ENCODE measurements at regions not wholly inside any gene's neighbourhood (a gene's known extent, or its start where the extent isn't known, plus 50 kb on each side); places are given as distances from the start of the nearest gene placed in this dataset.

DNA sequence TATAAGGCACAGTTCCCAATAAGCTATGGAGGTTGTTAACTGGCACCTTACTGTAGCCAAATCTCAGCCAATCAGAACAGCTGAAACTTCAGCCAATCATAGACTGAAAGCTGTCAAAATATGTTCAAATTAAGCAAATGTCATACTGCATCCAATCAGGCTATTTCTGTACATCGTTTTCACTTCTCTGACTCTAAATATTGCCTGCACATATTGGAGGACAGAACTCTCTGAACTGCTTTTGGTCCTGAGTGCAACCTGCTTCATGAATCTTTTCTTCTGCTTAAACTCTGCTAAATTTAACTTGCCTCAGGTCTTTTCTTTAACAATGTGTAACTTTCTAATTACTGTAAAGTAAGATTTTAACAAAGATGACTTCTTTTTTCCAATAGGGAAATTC, 1198.9 kb upstream of the PCDH7 start:
- no peak for DNase-seq (ENCODE audit: low read depth)

DNA sequence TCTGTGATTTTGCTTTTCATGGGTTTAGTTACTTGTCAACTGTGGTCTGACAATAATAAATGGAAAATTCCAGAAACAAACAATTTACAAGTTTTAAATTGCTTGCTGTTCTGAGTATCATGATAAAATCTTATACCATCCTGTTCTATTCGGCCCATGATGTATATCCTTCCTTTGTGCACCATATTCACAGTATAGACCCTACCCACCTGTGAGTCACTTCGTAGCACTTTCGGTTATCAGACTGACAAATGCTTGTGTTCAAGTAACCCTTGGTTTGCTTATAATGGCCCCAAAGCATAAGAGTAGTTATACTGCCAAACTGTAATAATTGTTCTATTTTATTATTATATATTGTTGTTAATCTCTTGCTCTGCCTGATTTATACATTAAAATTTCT, 1183.4 kb upstream of the PCDH7 start:
- DNase-seq (ENCODE audit: low read depth): no peak

DNA sequence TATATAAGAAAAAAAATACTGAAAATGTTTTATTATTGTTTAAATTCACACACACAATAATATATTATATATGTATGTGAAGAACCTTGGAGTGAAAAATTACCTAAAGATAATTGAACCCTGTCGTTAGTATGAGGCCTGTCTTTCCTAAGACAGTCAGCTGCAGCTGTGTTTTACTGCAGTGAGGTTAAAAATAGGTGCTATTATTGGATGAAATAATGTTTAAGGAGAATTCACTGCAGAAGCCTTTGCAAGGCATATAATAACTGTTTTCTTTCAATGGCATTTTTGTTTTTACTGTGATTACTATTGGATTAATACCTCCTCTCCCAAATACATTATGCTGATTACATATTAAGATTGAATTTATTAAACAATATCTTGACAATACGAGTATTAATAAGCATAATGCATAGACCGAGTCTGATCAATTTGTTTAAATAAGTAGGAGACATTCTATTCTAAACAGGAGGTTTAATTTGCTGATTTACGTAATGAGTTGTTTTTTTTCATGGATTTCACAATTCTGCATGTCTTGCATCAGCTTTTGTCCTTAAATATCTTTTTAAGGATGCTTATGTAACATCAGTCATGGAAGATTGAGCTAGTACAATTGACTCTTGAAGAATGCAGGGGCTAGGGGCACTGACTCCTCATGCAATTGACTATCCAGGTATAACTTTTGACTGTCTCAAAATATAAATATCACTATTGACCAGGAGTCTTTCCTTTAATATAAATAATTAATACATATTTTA, 1181.1 kb upstream of the PCDH7 start:
- DNase-seq (ENCODE audit: low read depth): no peak

DNA sequence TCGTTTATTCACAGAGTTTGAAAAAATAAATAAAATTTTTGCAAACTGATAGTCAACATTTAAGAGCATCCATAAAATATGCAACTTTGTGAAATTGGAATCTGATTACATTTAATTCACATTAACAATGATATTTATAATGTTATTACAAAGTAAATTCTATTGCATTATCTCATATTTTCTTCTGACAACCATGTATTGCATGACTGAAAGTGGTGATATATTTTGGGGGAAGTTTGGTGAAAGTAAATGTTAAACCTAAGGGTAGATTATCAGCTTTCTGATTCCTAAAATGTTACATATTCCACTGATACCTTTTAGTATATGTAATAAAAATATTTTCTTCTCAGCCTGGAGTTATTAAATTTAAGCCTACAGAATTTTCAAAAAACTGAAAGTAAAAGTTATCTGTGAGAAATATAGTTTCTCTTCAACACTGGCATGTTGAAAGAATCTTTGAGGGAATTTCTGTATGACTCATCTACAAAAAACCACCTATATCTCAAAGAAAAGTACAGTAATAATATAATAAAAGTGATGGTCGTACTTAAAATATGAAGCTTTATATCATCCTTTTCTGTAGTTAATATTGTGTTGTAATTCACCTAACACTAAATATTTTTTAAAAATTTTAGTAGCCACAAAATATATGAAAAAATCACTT, 1179.6 kb upstream of the PCDH7 start:
- no peak for DNase-seq (ENCODE audit: low read depth)

DNA sequence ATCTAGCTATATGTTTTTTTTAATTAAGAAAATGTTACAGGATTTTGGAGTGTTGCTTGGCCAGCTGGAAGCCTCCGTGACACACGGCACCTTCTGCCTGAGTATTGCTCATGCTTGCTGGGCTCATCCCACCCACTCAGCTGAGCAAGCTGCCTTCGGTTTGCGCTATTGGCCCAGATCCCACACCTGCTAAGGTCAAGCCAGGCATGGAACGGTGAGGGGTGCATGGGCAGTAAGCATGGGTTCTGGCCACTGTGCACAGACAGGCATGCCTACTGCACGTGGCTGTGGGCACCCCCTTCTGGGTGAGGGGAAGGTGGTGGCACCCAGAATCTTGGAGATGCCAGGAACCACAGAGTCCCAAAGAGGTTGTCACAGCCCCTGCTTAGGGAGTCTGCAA, 1178.4 kb upstream of the PCDH7 start:
- no peak for DNase-seq (ENCODE audit: low read depth)

DNA sequence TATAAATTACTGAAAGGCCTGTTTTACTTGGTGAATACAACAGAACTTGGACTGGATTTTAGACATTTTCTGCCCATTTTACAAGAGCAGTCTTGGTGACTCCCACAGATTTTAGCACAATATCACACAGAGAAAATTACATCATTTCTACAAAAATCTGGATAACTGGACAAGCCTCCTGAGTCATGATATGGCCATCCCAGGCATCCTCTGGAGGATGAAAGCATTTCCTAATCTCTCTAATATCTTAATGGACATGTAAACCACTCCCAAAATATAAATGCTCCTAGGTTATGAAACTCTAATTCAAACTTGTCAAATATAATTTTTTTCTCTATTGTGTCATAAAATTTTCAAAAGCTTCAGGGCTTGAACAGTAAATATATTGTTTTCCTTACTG, 1170.8 kb upstream of the PCDH7 start:
- DNase-seq (ENCODE audit: low read depth): peak; percentile 55

DNA sequence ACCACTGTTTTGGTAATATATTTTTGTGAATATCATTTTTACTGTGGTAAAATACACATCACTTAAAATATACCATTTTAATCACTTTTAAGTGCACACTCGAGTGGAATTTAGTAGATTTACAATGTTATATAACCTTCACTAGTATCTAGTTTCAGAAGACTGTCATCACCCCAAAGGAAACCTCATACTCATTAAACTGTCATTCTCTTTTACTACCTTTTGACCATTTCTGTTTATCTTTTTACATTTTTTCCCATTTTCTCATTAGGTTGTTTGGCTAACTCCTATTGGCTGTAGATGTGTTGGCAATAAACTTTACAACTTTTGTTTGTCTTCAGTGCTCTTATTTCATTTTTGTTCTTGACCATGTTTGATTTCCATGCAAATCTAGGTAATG, 1168.3 kb upstream of the PCDH7 start:
- DNase-seq (ENCODE audit: low read depth): no peak

DNA sequence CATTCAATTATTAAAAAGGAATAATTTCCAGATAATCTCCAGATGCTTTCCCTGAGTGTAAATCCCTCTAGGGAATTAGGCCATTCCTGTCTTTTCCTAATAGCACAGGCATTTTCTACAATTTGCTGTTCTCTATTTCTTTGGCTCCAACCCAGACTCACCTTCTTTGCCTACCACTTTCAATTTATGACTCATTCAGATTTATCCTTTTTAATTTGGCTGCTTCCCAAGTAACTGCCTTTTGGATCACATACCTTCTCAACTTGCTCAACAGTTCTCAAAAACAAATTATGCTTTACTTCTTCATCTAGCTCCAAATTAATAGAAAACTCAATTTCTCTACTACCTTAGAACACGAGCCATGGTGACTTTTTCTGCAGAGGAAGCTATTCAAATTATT, 1166.3 kb upstream of the PCDH7 start:
- no peak for DNase-seq (ENCODE audit: low read depth)

DNA sequence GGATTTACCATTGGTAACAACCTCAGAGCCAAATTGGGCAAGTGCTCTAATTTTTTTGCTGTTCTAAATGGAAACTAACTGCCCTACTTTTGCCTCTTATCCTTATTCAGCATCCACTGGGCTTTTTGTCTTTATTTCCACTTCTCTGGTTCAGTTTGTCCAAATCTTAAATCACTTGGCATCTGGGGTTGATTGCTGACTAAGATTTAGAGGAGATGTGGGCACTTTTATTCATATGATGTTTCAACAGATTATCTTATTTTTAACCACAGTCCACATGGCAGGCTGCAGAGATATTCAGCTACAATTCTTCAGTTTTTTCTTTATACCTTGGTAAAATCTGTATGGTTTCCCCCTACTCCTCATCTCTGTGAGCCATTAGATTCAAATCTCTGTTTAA, 1161.4 kb upstream of the PCDH7 start:
- DNase-seq (ENCODE audit: low read depth): no peak

DNA sequence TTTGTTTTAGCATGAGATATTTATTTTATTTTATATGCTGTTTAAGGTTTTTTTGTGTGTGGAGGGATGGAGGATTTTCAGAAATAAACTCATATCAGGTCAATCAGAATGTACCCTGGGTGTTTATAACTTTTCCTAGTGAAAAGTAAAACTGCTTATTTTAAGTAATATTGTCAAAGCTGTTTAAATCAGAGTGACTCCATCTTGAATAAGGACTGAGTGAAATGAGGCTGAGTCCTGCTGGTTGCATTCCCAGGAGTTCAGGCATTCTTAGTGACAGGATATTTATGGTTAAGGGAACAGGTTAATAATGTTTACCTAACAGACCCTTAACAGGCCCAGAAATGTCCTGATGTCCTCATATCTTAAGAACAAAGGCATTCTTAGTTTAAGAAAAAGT, 1160.9 kb upstream of the PCDH7 start:
- DNase-seq (ENCODE audit: low read depth): no peak

DNA sequence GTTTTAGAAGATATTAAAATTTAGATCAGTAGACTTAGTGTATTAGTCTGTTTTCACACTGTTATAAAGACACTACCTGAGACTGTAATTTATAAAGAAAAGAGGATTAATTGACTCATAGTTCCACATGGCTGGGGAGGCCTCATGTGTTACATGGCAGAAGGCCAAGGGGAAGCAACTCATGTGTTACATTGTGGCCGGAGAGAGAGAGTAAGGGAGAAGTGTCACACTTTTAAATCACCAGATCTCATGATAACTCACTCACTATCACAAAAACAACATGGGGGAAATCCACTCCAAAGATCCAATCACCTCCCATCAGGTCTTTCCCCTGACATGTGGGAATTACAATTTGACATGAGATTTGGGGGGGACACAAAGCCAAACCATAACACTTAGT, 1159.7 kb upstream of the PCDH7 start:
- no peak for DNase-seq (ENCODE audit: low read depth)

DNA sequence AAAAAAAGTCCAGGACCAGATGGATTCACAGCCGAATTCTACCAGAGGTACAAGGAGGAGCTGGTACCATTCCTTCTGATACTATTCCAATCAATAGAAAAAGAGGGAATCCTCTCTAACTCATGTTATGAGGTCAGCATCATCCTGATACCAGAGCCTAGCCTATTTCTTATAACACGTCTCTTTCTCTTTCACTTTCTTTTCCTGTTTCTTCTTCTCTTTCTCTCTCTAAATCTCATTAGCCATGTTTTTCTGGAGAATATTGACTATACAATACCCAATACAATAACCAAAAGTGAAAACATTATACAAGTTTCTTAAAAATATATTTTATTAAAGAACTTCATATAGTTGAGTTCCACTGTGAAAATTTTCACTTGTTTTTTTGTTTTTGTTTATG, 1154.9 kb upstream of the PCDH7 start:
- no peak for DNase-seq (ENCODE audit: low read depth)

DNA sequence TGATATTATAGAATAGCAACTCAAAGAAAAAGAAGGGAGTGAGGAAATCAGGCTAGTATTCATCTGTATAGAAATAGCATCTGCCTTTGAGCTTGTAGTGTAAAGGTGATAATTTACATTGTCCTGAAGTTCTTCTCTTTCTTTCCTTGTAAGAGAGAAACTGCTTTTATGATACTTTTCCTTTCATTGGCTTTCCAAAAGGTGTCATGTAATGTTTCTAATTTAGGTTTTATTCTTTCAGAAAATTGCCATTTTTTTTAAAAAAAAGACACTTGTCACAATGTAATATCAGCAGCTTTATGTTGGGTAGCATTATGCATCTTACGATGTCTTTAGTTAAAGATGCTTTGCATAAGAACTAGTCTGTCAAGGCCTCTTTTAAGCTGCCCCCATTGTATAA, 1153.8 kb upstream of the PCDH7 start:
- DNase-seq (ENCODE audit: low read depth): no peak

DNA sequence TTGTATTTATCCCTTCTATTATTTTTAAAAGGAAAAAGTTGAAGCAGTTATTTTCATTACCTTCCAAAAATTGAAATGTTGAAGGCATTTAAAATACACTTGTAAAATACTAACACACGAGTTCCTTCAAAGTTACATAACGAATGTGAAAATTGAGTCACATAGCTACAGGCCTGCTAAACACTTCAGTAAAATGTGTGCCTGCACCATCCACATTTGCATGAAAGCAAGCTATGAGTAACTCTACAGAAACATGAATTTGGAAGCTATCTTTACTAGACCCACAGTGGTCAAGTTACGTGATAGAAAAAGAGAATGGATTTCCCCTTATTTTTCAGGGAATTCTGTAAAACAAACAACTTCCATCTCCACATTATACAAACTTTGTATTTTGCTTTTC, 1148.8 kb upstream of the PCDH7 start:
- no peak for DNase-seq (ENCODE audit: low read depth)

DNA sequence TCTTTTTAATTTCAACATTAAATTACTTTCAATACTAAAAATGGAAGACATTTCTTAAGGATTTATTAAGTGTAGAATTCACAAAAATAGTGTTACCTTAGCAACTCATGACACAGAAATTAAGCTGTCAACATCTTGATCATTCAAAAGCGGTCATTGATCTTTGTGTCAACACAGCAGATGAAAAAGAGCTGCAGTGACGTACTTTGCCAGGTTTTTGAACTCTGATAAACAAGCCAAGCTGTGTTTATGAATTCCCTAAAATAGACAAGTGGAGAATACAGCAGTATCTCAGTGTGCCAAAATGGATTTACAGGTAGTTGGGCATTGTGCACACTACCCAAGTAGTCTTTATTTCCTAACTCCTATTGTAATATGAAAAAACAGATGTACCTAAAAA, 1141.8 kb upstream of the PCDH7 start:
- no peak for DNase-seq (ENCODE audit: low read depth)

DNA sequence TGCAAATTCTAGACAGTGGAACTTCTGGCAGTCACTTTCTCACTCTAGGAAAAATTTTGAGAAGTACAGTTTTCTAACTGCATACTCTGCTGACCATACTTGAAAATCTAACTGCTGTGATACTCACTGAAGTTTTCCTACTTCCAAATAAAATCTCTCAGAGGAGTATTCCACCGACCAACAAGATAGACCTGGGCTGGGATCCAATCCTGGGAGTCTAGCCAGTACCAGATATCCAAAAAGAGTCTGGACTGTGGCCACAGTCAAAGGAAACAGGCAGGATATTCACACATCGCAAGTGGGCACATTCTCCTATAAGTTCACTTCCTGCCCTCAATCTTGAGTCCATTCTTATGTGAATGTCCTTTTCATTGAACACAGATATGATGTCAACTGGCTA, 1138.7 kb upstream of the PCDH7 start:
- no peak for DNase-seq (ENCODE audit: low read depth)

DNA sequence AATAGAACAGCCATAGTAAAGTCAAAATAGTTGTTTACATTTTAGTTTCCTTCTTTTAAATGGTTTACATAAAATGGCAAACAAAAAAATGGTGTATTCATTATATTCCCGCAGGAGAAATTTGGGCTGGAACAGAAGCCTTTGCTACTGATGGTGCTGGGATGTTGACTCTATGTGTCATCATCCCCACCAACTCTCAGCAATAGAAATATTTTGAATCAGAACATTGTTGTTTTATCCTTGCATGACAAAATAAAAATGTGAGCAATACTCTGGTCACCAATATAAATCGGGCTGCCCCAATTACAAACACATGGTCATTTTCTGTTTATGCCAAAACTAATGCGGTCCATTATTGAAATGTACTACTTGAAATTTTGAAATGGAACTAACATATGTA, 1131.6 kb upstream of the PCDH7 start:
- DNase-seq (ENCODE audit: low read depth): peak; percentile 19

DNA sequence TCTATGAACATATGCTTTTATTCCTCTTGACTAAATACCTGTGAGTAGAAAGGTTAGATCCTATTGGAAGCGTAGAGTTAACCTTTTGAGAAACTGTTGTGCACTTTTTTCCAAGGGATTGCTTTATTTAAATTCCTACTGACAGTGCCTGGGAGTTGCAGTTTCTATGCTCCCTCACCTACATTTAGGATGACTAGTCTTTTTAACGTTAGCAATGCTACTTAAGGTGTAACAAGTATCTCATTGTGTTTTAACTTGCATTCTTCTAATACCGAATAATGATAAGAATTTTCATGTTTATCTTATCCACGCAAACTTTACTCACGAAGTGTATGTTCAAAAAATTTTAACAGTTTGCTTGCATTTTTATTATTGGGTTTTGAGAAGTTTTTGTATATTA, 1123.9 kb upstream of the PCDH7 start:
- DNase-seq (ENCODE audit: low read depth): no peak

DNA sequence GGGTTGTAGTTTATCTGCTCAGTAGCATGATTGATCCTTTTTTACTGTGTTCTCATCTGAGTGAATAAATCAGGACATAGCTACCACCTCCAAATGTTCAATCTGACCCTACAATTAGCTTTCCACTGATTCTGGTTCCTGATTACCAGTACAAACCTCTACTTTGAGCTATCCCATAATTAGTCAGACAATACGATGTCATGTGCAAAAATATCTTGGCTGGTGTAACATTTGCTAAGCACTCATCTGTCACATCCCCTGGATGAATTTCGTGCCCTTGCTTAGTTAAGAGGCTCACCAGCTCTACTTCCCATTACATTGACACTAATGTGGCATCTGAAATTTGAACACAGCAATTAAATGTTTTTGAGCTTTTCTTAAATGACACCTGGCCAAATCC, 1101.0 kb upstream of the PCDH7 start:
- no peak for DNase-seq (ENCODE audit: low read depth)

DNA sequence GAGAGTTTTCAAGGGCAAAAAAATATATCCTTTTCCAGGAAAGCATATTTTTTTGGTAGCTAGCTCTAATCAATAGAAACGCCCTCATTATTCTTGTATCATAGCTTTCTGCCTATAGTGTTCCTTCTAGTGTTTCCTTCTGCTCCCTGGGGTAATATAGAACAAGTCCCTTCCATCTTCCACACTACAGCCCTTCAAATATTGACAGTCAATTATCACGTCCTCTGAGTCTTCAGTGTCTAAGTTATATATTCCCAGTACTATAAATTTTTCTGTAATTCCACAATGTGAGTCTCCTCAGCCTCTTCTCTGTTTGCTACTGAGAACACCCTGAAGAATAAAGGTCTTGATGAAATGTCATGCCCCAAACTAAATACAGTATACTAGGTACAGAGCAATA, 1088.0 kb upstream of the PCDH7 start:
- DNase-seq (ENCODE audit: low read depth): no peak

DNA sequence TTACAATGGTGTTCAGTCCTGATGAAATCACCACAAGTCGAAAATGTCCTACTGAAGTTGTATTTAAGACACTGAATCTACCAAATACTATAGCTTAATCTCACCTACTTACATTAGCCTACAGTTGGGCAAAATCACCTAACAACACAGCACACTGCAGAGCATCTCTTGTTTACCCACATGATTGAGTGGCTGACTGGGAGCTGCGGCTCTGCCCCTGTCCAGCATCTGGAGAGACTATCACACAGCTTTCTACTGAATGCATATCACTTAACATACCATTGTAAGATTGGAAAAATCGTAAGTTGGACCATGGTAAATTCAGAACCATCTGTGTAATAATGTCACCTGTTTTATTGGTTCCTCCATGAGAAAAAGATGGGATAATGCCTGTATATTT, 1083.2 kb upstream of the PCDH7 start:
- no peak for DNase-seq (ENCODE audit: low read depth)

DNA sequence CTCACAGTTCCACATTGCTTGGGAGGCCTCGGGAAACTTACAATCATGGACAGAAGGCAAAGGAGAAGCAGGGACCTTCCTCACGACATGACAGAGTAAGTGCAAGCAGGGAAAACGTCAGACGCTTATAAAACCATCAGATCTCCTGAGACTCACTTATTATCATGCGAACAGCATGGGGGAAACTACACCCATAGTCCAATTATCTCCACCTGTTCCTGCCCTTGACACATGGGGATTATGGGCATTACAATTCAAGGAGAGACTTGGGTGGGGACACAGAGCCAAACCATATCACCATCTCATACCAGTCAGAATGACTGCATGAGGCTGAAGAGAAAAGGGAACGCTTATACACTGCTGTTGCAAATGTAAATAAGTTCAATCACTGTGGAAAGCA, 1066.9 kb upstream of the PCDH7 start:
- DNase-seq (ENCODE audit: low read depth): no peak

DNA sequence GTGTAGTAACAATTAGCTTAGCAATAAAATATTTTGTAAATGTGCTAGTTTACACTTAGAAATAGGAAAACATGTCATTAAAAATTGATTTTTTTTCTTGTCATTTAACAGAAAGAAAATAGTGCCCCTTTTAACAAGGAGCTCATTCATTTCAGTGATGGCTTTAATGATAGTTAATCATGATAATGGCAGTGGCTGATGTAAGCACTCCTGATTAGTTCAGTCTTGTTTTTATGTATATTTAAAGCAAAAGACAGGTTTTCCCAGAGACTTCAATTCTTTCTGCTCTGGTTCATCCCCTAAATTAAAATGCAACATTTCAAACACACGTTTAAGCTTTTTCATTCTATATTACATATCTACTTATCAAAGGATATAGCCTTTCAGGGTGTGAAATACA, 1039.5 kb upstream of the PCDH7 start:
- DNase-seq (ENCODE audit: low read depth): no peak

DNA sequence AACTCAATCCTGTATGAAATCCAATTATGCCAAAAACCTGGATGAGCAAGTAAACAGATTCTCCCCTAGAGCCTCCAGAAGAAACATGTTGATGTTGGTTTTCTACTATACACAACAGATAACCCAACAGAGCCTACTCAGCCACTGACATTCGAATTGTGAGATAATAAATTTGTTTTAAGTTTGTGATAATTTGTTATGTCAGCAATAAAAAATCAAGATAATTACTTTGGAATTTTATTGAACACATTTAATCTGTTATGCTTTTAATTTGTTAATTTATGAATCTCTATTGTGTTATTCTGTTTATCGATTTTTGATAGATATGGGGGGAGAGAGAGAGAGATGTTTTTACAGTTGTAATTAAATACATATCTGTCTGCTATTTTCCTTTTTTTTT, 1016.1 kb upstream of the PCDH7 start:
- no peak for DNase-seq (ENCODE audit: low read depth)
